ENCODE measurements at regions not wholly inside any gene's neighbourhood (a gene's known extent, or its start where the extent isn't known, plus 50 kb on each side); places are given as distances from the start of the nearest gene placed in this dataset.

GRCh38 chr15:88707771-88708654, 69.2 kb downstream of the ISG20 start:
- Histone ChIP-seq H3K36me3 (ENCODE audit: insufficient read depth, low read length) (no peaks in the 10 kb centered on the region), H3K27ac (ENCODE audit: low read depth, low read length) (no peak overlapping the region), H3K4me1 (ENCODE audit: insufficient read depth, low read length) (no peaks in the 10 kb centered on the region; the same call in 1 of the 2 replicates), H3K9ac (ENCODE audit: low read depth, low read length) (no peak overlapping the region), H3K27me3 (ENCODE audit: insufficient read depth, low read length) (peaks cover 50% of the 10 kb centered on the region), H3K4me3 (ENCODE audit: low read length) (no peak overlapping the region), H3K9me3 (ENCODE audit: insufficient read depth, low read depth, low read length) (no peaks in the 10 kb centered on the region)
- WGBS, result 79% methylated on average over 8 of the region's 8 CpGs

- H3K36me3 ChIP-seq (ENCODE audit: insufficient read depth, low read length), result no peaks in the 10 kb centered on the region
- H3K27me3 ChIP-seq (ENCODE audit: insufficient read depth, low read length), result peaks cover 48% of the 10 kb centered on the region
- WGBS, result 89% methylated on average over 8 of the region's 8 CpGs
- H3K9me3 ChIP-seq (ENCODE audit: insufficient read depth, low read depth, low read length), result no peaks in the 10 kb centered on the region
- no peak overlapping the region for H3K27ac ChIP-seq (ENCODE audit: low read depth, low read length)
- H3K4me1 ChIP-seq (ENCODE audit: insufficient read depth, low read length), result no peaks in the 10 kb centered on the region; the same call in 1 of the 2 replicates
- no peak overlapping the region for H3K4me3 ChIP-seq (ENCODE audit: low read length)
- no peak overlapping the region for H3K9ac ChIP-seq (ENCODE audit: low read depth, low read length)
Observed at GRCh38 chr15:88708655-88709054, 69.8 kb downstream of the ISG20 start.

- H3K9ac ChIP-seq (ENCODE audit: low read depth, low read length), result no peak overlapping the region
Observed at GRCh38 chr15:88710027-88710715, 71.4 kb downstream of the ISG20 start.

GRCh38 chr15:88711806-88712205, 73.0 kb downstream of the ISG20 start:
- H3K27me3 ChIP-seq (ENCODE audit: insufficient read depth, low read length), result peaks cover 21% of the 10 kb centered on the region; the same call in 1 of the 2 replicates
- H3K9ac ChIP-seq (ENCODE audit: low read depth, low read length), result no peak overlapping the region
- no peaks in the 10 kb centered on the region for H3K9me3 ChIP-seq (ENCODE audit: insufficient read depth, low read depth, low read length)
- H3K36me3 ChIP-seq (ENCODE audit: insufficient read depth, low read length), result no peaks in the 10 kb centered on the region
- H3K27ac ChIP-seq (ENCODE audit: low read depth, low read length), result no peak overlapping the region
- no peak overlapping the region for H3K4me3 ChIP-seq (ENCODE audit: low read length)
- no peaks in the 10 kb centered on the region for H3K4me1 ChIP-seq (ENCODE audit: insufficient read depth, low read length)
- WGBS, result 75% methylated on average over 4 of the region's 4 CpGs

More at GRCh38 chr15:88710027-88710715, 71.4 kb downstream of the ISG20 start:
- H3K27me3 ChIP-seq (ENCODE audit: insufficient read depth, low read length), result peaks cover 33% of the 10 kb centered on the region
- H3K36me3 ChIP-seq (ENCODE audit: insufficient read depth, low read length), result no peaks in the 10 kb centered on the region
- no peaks in the 10 kb centered on the region for H3K9me3 ChIP-seq (ENCODE audit: insufficient read depth, low read depth, low read length)
- no peaks in the 10 kb centered on the region for H3K4me1 ChIP-seq (ENCODE audit: insufficient read depth, low read length)
- no peak overlapping the region for H3K4me3 ChIP-seq (ENCODE audit: low read length)
- no peak overlapping the region for H3K27ac ChIP-seq (ENCODE audit: low read depth, low read length)
- WGBS, result 84% methylated on average over 10 of the region's 10 CpGs

- no peaks in the 10 kb centered on the region for H3K4me1 ChIP-seq (ENCODE audit: insufficient read depth, low read length)
- H3K36me3 ChIP-seq (ENCODE audit: insufficient read depth, low read length), result no peaks in the 10 kb centered on the region
- peaks cover 12% of the 10 kb centered on the region; the same call in 1 of the 2 replicates for H3K27me3 ChIP-seq (ENCODE audit: insufficient read depth, low read length)
- no peaks in the 10 kb centered on the region for H3K9me3 ChIP-seq (ENCODE audit: insufficient read depth, low read depth, low read length)
- H3K9ac ChIP-seq (ENCODE audit: low read depth, low read length), result no peak overlapping the region
- no peak overlapping the region for H3K27ac ChIP-seq (ENCODE audit: low read depth, low read length)
- 87% methylated on average over 9 of the region's 9 CpGs for WGBS
- no peak overlapping the region for H3K4me3 ChIP-seq (ENCODE audit: low read length)
Observed at GRCh38 chr15:88714782-88715372, 76.1 kb downstream of the ISG20 start.

- Histone ChIP-seq H3K27ac (ENCODE audit: low read depth, low read length) (no peak overlapping the region), H3K4me1 (ENCODE audit: insufficient read depth, low read length) (no peaks in the 10 kb centered on the region), H3K36me3 (ENCODE audit: insufficient read depth, low read length) (no peaks in the 10 kb centered on the region), H3K9ac (ENCODE audit: low read depth, low read length) (no peak overlapping the region), H3K9me3 (ENCODE audit: insufficient read depth, low read depth, low read length) (no peaks in the 10 kb centered on the region), H3K4me3 (ENCODE audit: low read length) (no peak overlapping the region), H3K27me3 (ENCODE audit: insufficient read depth, low read length) (0 out of 2 replicates have a peak, but pooled peaks cover 8% of the 10 kb centered on the region)
- 89% methylated on average over 20 of the region's 20 CpGs for WGBS
Observed at GRCh38 chr15:88716543-88717381, 77.9 kb downstream of the ISG20 start.

- WGBS, result 82% methylated on average over 13 of the region's 13 CpGs
Observed at GRCh38 chr15:88717382-88718031, 78.7 kb downstream of the ISG20 start.

GRCh38 chr15:88718731-88719130, 79.9 kb downstream of the ISG20 start:
- Histone ChIP-seq H3K4me1 (ENCODE audit: insufficient read depth, low read length) (no peaks in the 10 kb centered on the region), H3K9me3 (ENCODE audit: insufficient read depth, low read depth, low read length) (no peaks in the 10 kb centered on the region), H3K27ac (ENCODE audit: low read depth, low read length) (no peak overlapping the region), H3K27me3 (ENCODE audit: insufficient read depth, low read length) (no peaks in the 10 kb centered on the region), H3K4me3 (ENCODE audit: low read length) (no peak overlapping the region), H3K9ac (ENCODE audit: low read depth, low read length) (no peak overlapping the region), H3K36me3 (ENCODE audit: insufficient read depth, low read length) (no peaks in the 10 kb centered on the region)
- 77% methylated on average over 3 of the region's 3 CpGs for WGBS

More at GRCh38 chr15:88717382-88718031, 78.7 kb downstream of the ISG20 start:
- H3K9me3 ChIP-seq (ENCODE audit: insufficient read depth, low read depth, low read length), result no peaks in the 10 kb centered on the region
- H3K4me1 ChIP-seq (ENCODE audit: insufficient read depth, low read length), result no peaks in the 10 kb centered on the region
- H3K9ac ChIP-seq (ENCODE audit: low read depth, low read length), result no peak overlapping the region
- no peaks in the 10 kb centered on the region for H3K36me3 ChIP-seq (ENCODE audit: insufficient read depth, low read length)
- no peak overlapping the region for H3K27ac ChIP-seq (ENCODE audit: low read depth, low read length)
- H3K27me3 ChIP-seq (ENCODE audit: insufficient read depth, low read length), result 0 out of 2 replicates have a peak, but pooled peaks cover 4% of the 10 kb centered on the region
- no peak overlapping the region for H3K4me3 ChIP-seq (ENCODE audit: low read length)

GRCh38 chr15:88719654-88720053, 80.8 kb downstream of the ISG20 start:
- no peak overlapping the region for H3K27ac ChIP-seq (ENCODE audit: low read depth, low read length)
- H3K9me3 ChIP-seq (ENCODE audit: insufficient read depth, low read depth, low read length), result 0 out of 2 replicates have a peak, but pooled peaks cover 2% of the 10 kb centered on the region
- H3K4me1 ChIP-seq (ENCODE audit: insufficient read depth, low read length), result no peaks in the 10 kb centered on the region
- no peak overlapping the region for H3K9ac ChIP-seq (ENCODE audit: low read depth, low read length)
- WGBS, result 93% methylated on average over 7 of the region's 7 CpGs
- H3K27me3 ChIP-seq (ENCODE audit: insufficient read depth, low read length), result no peaks in the 10 kb centered on the region
- no peak overlapping the region for H3K4me3 ChIP-seq (ENCODE audit: low read length)
- H3K36me3 ChIP-seq (ENCODE audit: insufficient read depth, low read length), result no peaks in the 10 kb centered on the region
